CD14-positive monocyte (primary cell): ENCODE measurements at regions not wholly inside any gene's neighbourhood (a gene's known extent, or its start where the extent isn't known, plus 50 kb on each side); places are given as distances from the start of the nearest gene placed in this dataset.

Experiments used
- DNase-seq, 3 donors: peaks; one replicate each; pipeline ENCODE4 v3.0.0-alpha.2; 2011 to 2022
- H2AFZ ChIP-seq: 2 replicates; pipeline ENCODE4 v1.6.0; 2012; ENCODE audit warnings: mild to moderate bottlenecking, low read depth, low read length, inconsistent platforms; ENCODE audit not compliant: insufficient read depth, poor library complexity, severe bottlenecking
- H3K27ac ChIP-seq, 2 donors: 1 replicate in 1 of 2; 2 replicates in 1 of 2; pipeline ENCODE4 v1.5.1; 2012 to 2013; ENCODE audit warnings: low read length in 2 of 2, control low read depth in 1 of 2, inconsistent platforms in 1 of 2, low read depth in 1 of 2, mild to moderate bottlenecking in 1 of 2
- H3K27me3 ChIP-seq, 2 donors: one replicate each; pipeline versions ENCODE4 v1.6.0 to v1.6.1; 2011 to 2013; ENCODE audit warnings: low read length in 2 of 2; ENCODE audit not compliant: control insufficient read depth in 2 of 2, insufficient read depth in 2 of 2
- H3K36me3 ChIP-seq, 2 donors: replicated peaks in 1 of 2; 1 replicate in 1 of 2; 2 replicates in 1 of 2; pipeline versions ENCODE4 v1.5.1 to v1.6.1; 2012 to 2013; ENCODE audit warnings: low read length in 2 of 2, control low read depth in 1 of 2, inconsistent platforms in 1 of 2, mild to moderate bottlenecking in 1 of 2; ENCODE audit not compliant: insufficient read depth in 2 of 2, control insufficient read depth in 1 of 2
- H3K4me1 ChIP-seq, 2 donors: 1 replicate in 1 of 2; 2 replicates in 1 of 2; pipeline versions ENCODE4 v1.5.1 to v1.6.1; 2012 to 2013; ENCODE audit warnings: low read length in 2 of 2, control low read depth in 1 of 2, inconsistent platforms in 1 of 2, mild to moderate bottlenecking in 1 of 2, moderate library complexity in 1 of 2; ENCODE audit not compliant: insufficient read depth in 2 of 2, control insufficient read depth in 1 of 2
- H3K4me2 ChIP-seq: replicated peaks from 2 replicates; pipeline ENCODE3; 2012; ENCODE audit warnings: low read length, moderate library complexity, mild to moderate bottlenecking; ENCODE audit not compliant: poor library complexity, severe bottlenecking; ENCODE audit errors: extremely low read depth
- H3K4me3 ChIP-seq, 3 experiments: fragments of 200-600 bp in 1 of 3; sonication (generic) in 1 of 3; replicated peaks in 1 of 3; 1 replicate in 2 of 3; 2 replicates in 1 of 3; pipeline ENCODE4 v1.5.1; 2011 to 2013; ENCODE audit warnings: low read length in 3 of 3, mild to moderate bottlenecking in 3 of 3, control low read depth in 2 of 3, low read depth in 2 of 3, inconsistent platforms in 1 of 3, moderate library complexity in 1 of 3
- H3K79me2 ChIP-seq: 2 replicates; pipeline ENCODE4 v1.6.0; 2012; ENCODE audit warnings: mild to moderate bottlenecking, control low read depth, inconsistent platforms, low read length, moderate library complexity; ENCODE audit not compliant: insufficient read depth
- H3K9ac ChIP-seq: 2 replicates; pipeline ENCODE4 v1.6.0; 2017; ENCODE audit warnings: low read length, mild to moderate bottlenecking; ENCODE audit not compliant: insufficient read depth, poor library complexity, severe bottlenecking
- H3K9me3 ChIP-seq, 2 donors: replicated peaks in 1 of 2; 1 replicate in 1 of 2; 2 replicates in 1 of 2; pipeline versions ENCODE4 v1.5.1 to v1.6.1; 2012 to 2013; ENCODE audit warnings: low read length in 2 of 2, control low read depth in 1 of 2; ENCODE audit not compliant: control insufficient read depth in 1 of 2, insufficient read depth in 1 of 2
- H4K20me1 ChIP-seq: 2 replicates; pipeline ENCODE4 v1.6.0; 2012; ENCODE audit warnings: mild to moderate bottlenecking, low read length, control low read depth, moderate library complexity; ENCODE audit not compliant: insufficient read depth
- H3K27ac Mint-ChIP-seq, 7 donors: one replicate each; pipeline ENCODE4 v1.8.0; 2020; ENCODE audit warnings: mild to moderate bottlenecking in 7 of 7, mixed read lengths in 7 of 7, moderate library complexity in 6 of 7, inconsistent platforms in 2 of 7
- H3K27me3 Mint-ChIP-seq, 3 donors: one replicate each; pipeline ENCODE4 v1.8.0; 2021 to 2022; ENCODE audit warnings: low read depth in 3 of 3, mild to moderate bottlenecking in 3 of 3, mixed read lengths in 3 of 3, moderate library complexity in 3 of 3, inconsistent platforms in 1 of 3
- H3K36me3 Mint-ChIP-seq, 2 donors: one replicate each; pipeline ENCODE4 v1.8.0; 2020; ENCODE audit warnings: mixed read lengths in 2 of 2, inconsistent platforms in 1 of 2, mild to moderate bottlenecking in 1 of 2
- H3K4me1 Mint-ChIP-seq: one replicate; pipeline ENCODE4 v1.8.0; 2020; ENCODE audit warnings: mild to moderate bottlenecking, mixed read lengths
- H3K4me3 Mint-ChIP-seq, 2 donors: one replicate each; pipeline ENCODE4 v1.8.0; 2020; ENCODE audit warnings: mild to moderate bottlenecking in 2 of 2, mixed read lengths in 2 of 2, moderate library complexity in 1 of 2
- H3K9me3 Mint-ChIP-seq, 7 donors: one replicate each; pipeline ENCODE4 v1.8.0; 2020 to 2022; ENCODE audit warnings: mixed read lengths in 7 of 7, mild to moderate bottlenecking in 6 of 7, moderate library complexity in 6 of 7, inconsistent platforms in 2 of 7
- CTCF ChIP-seq: fragments of 200-600 bp; IDR thresholded peaks from one replicate; pipeline ENCODE4 v1.8.0; 2022; ENCODE audit warnings: antibody characterized with exemption, mild to moderate bottlenecking
- WGBS: methylation state at CpG from one replicate; pipeline ENCODE4 v1.1.5; 2013; ENCODE audit warnings: missing lambda C conversion rate; ENCODE audit not compliant: insufficient coverage; 5-methylcytosine and 5-hydroxymethylcytosine counted together
- intact Hi-C, 2 donors: fragments of 100-400 bp; cut with micrococcal nuclease; formaldehyde crosslinking; loops; one replicate each; pipeline versions ENCODE4 v1.15.0 to v1.15.1; 2023

DNA sequence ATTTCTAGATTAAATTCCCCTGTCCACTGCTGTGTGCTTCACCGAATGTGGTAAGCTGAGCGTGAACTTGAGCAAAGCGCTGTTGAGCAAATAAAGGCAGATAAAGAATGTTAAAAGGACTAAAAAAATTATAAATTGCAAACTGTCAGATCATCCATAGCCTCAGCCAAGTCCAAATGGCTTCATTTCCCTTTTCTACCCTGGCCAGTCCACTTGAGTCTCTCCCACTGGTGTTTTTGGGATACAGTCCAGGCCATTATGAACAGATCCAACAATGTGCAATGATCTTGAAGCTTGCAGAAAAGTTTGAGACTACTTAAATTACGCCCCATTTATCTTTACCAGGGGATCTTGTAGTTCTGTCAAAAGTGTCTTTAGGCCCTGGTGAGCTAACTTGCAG lies 254.6 kb upstream of the PIK3C3 start:
- DNase-seq, result no peak
- Histone ChIP-seq H3K4me2 (no peak overlapping the region), H3K9ac (no peak overlapping the region), H3K4me1 (no peaks in the 10 kb centered on the region), H4K20me1 (no peaks in the 10 kb centered on the region), H3K36me3 (no peaks in the 10 kb centered on the region), H3K9me3 (no peaks in the 10 kb centered on the region), H2AFZ (no peak overlapping the region), H3K27ac (no peak overlapping the region), H3K4me3 (no peak overlapping the region), H3K27me3 (no peaks in the 10 kb centered on the region), H3K79me2 (no peaks in the 10 kb centered on the region)
- H3K27me3 Mint-ChIP-seq, result peaks cover 0 to 5% (median 0%) of the 10 kb centered on the region in 3 donors
- H3K4me1 Mint-ChIP-seq, result no peaks in the 10 kb centered on the region
- no peaks in the 10 kb centered on the region for H3K36me3 Mint-ChIP-seq
- H3K9me3 Mint-ChIP-seq, result peaks cover 0 to 6% (median 0%) of the 10 kb centered on the region in 7 donors
- no peak for TF ChIP-seq CTCF
- no peak overlapping the region for H3K4me3 Mint-ChIP-seq
- intact Hi-C loops, result no loop called here
- WGBS, result no CpG with 5 or more reads among the region's 4 CpGs
- no peak overlapping the region for H3K27ac Mint-ChIP-seq

DNA sequence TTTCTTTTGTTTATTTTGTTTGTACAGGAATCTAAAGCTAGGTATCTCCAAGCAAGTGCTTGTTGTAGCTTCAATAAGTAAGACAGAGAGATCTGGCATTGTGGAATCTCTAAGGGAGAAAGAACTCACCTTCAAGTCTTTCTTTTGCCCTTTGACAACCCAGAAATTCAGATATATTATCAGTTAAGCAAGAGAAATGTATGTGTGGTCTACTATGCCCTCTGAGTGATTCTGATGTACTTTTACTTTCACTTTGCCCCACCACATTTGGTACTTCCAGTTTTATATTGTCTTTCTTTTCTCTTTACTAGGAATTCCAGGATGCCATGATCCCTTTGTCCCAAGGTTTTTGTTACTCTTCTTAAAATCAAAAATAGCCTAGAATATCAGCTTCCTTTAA lies 259.6 kb upstream of the PIK3C3 start:
- H2AFZ ChIP-seq, result no peak overlapping the region
- no peak overlapping the region for H3K4me3 Mint-ChIP-seq
- DNase-seq, result no peak

More for the DNA sequence above, 259.6 kb upstream of the PIK3C3 start:
- no peaks in the 10 kb centered on the region for H3K36me3 ChIP-seq
- no peak overlapping the region for H3K4me3 ChIP-seq
- no peak overlapping the region for H3K9ac ChIP-seq
- intact Hi-C loops, result no loop called here
- H4K20me1 ChIP-seq, result no peaks in the 10 kb centered on the region
- H3K4me1 Mint-ChIP-seq, result no peaks in the 10 kb centered on the region
- no peak for TF ChIP-seq CTCF
- H3K27ac ChIP-seq, result no peak overlapping the region
- no peaks in the 10 kb centered on the region for H3K36me3 Mint-ChIP-seq
- peaks cover 0 to 4% (median 1%) of the 10 kb centered on the region in 7 donors for H3K9me3 Mint-ChIP-seq
- no peaks in the 10 kb centered on the region for H3K27me3 ChIP-seq
- H3K9me3 ChIP-seq, result no peaks in the 10 kb centered on the region
- no peaks in the 10 kb centered on the region for H3K79me2 ChIP-seq
- H3K27ac Mint-ChIP-seq, result no peak overlapping the region
- peaks cover 0 to 3% (median 0%) of the 10 kb centered on the region in 3 donors for H3K27me3 Mint-ChIP-seq
- H3K4me2 ChIP-seq, result no peak overlapping the region
- no peaks in the 10 kb centered on the region for H3K4me1 ChIP-seq
